PFSK-1 (cell line): ENCODE measurements at regions not wholly inside any gene's neighbourhood (a gene's known extent, or its start where the extent isn't known, plus 50 kb on each side); places are given as distances from the start of the nearest gene placed in this dataset.

Experiments
- POLR2AphosphoS5 ChIP-seq: IDR thresholded peaks from 2 replicates; pipeline ENCODE4 v1.6.1; 2012; ENCODE audit warnings: low read depth, mild to moderate bottlenecking, control low read depth, low read length, moderate library complexity
- SIN3A ChIP-seq: IDR thresholded peaks from 2 replicates; pipeline ENCODE4 v1.6.1; 2012; ENCODE audit warnings: mild to moderate bottlenecking, low read length, moderate library complexity, borderline replicate concordance; ENCODE audit not compliant: insufficient read depth
- TAF1 ChIP-seq: IDR thresholded peaks from 2 replicates; pipeline ENCODE4 v1.6.1; 2012; ENCODE audit warnings: low read length, control low read depth, borderline replicate concordance; ENCODE audit not compliant: insufficient read depth
- TF ChIP-seq, protein P1 (sequence below), 2 experiments: IDR thresholded peaks; 2 replicates each; pipeline versions ENCODE4 v1.6.1 to v1.8.0; 2011 to 2012; ENCODE audit warnings: low read depth in 2 of 2, low read length in 2 of 2, control low read depth in 1 of 2, inconsistent platforms in 1 of 2, mild to moderate bottlenecking in 1 of 2, moderate library complexity in 1 of 2; ENCODE audit not compliant: insufficient read depth in 1 of 2

DNA sequence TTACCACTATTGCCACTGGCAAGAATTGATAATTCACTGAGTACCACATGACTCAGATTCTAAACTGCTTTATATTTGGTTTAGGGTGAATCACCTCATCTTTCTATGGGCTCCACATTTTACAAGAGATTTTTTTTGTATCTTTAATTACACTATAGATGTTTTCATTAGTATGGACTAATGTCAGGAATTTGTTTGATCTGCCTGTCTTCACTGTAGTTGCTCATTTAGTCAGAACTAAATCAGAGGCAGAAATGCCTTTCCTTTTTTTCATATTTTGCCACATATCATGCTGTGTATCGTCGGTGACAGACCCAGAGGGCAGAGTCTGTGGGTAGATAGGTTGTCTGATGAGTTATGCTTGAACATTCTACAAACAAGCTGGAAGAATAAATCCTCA, 524.1 kb downstream of the METTL15 start:
- TF ChIP-seq POLR2AphosphoS5, result no peak
- TF ChIP-seq TAF1, result no peak
- TF ChIP-seq, protein P1, sequence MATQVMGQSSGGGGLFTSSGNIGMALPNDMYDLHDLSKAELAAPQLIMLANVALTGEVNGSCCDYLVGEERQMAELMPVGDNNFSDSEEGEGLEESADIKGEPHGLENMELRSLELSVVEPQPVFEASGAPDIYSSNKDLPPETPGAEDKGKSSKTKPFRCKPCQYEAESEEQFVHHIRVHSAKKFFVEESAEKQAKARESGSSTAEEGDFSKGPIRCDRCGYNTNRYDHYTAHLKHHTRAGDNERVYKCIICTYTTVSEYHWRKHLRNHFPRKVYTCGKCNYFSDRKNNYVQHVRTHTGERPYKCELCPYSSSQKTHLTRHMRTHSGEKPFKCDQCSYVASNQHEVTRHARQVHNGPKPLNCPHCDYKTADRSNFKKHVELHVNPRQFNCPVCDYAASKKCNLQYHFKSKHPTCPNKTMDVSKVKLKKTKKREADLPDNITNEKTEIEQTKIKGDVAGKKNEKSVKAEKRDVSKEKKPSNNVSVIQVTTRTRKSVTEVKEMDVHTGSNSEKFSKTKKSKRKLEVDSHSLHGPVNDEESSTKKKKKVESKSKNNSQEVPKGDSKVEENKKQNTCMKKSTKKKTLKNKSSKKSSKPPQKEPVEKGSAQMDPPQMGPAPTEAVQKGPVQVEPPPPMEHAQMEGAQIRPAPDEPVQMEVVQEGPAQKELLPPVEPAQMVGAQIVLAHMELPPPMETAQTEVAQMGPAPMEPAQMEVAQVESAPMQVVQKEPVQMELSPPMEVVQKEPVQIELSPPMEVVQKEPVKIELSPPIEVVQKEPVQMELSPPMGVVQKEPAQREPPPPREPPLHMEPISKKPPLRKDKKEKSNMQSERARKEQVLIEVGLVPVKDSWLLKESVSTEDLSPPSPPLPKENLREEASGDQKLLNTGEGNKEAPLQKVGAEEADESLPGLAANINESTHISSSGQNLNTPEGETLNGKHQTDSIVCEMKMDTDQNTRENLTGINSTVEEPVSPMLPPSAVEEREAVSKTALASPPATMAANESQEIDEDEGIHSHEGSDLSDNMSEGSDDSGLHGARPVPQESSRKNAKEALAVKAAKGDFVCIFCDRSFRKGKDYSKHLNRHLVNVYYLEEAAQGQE (IDR thresholded peaks at IDR 0.05; ENCODE audit: insufficient read depth in 1 of 2, low read depth in 2 of 2, low read length in 2 of 2), result no peak
- no peak for TF ChIP-seq SIN3A
